ENCODE measurements at regions not wholly inside any gene's neighbourhood (a gene's known extent, or its start where the extent isn't known, plus 50 kb on each side); places are given as distances from the start of the nearest gene placed in this dataset.

DNA sequence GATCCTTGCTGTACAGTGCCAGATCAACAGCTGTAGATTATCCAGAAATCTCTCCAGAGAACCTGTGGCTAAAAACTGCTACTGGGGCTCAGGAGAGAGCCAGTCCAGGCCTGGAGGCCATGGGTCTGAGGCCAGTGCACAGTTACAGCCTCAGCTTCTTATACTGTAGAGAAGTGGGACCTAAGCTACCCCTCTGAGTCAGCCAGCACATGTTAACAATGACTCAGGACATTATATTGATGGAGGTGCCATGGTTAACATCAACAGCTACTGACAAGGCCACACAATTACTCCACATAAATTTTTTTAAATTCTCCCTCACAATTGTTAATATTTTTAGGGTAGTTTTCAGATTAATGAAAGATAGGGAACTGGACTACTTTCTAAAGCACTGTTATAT, 138.5 kb downstream of the RBM26 start:
- no peak for ATAC-seq

DNA sequence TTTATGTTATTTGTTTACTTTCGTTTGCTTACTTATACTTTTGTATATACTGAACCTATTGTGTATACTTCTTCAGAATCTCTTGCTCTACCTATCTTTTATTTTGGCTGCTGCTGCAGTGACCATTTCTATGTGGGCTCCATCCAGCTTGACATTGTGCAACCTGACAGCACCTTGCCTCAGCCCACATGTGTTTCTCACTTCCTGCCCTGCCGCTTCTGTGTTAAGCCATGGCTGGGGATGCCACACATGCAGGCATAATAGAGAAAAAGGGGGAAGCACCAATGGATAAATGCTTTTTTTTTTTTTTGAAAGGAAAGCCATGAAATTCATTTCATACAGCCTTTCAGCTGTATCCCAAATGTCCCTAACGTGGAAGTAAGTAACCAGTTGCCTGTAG, 147.6 kb downstream of the RBM26 start:
- no peak for ATAC-seq

- no peak for ATAC-seq
Measured at GRCh38 chr13:79246578-79246949, 159.5 kb downstream of the RBM26 start.

DNA sequence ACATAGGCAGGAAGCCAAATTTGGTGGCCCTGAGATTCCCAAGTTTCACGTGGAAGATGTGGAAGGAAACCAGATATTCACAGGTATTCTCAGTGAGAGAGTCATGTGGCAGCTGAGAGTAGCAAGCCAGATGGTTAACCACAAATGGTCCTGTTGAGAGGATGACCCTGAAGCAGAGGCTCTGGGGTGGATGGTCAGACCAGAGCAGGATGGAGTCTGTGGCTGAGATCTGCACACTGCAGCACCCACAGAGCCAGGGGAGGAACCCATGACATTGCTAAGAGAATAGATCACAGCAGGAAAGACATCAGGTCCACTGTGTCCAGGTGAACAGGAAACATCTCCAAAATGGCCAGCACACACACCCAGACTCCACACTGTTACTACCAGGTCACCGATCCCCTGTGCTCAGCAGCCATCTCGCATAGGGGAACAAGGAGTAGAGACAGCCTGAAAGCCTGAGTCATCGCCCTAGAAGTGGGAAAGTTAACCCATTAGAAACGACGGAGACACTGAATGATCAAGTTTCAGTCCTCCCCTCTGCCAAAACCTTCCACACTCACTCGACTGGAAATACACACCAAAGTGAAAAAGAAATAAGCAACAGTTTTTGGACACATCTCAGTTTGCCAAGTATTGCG, 160.0 kb downstream of the RBM26 start:
- ATAC-seq, result no peak

DNA sequence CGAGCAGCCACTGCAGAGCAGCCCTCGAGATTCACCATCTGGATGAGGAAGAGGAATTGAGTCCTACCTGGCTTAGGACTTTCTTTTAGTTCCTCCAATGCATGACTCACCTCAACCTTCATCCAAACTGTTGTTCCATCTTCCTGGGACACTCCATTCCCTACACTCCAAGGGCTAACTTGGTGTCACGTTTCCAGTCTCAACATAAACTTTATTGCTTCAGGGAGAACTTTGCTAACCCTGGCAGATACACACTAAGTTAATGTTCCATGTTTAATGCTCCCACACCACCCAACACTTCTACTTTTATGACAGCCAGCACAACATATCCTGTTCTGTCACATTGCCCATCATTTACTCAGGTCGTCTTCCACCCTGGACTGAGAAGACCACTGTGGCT, 164.4 kb downstream of the RBM26 start:
- no peak for ATAC-seq

GRCh38 chr13:79237981-79238380, 168.1 kb downstream of the RBM26 start:
- ATAC-seq, result no peak

DNA sequence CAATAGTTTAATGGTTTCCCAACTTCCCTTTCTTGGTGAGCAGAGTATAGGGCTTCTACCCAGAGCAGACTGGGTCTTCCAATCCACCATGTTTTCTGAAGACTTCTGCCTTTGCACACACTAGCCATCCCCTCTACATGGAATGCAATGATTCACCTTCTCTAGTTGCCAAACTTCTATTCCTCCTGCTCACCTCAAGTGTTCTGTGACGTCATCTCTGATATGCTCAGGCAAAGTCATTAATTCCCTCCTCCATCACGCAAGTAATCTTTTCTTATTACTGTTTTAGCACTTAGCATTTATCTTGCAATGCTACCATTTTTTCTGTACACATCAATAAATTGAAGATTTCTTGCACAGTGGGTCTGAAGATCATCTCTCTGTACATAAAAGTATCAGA, 174.2 kb downstream of the RBM26 start:
- no peak for ATAC-seq

DNA sequence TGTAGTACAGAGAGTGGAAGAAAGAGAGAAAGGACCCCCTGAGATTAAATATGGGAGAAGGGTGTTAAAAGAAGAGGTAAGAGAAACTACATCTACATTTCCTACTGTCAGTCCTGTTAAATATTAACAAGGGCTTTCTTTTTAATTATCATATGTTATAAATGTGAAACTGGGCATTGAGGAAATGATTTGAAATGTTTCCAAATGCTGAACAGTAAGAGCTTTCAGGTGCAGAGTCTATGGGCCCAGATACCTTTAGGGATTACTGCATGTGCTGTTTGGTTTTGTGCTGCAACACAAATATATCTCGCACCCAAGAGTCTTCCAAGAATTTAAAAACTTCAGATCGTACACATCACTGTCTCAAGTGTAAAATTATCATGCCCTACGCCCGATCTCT, 176.3 kb downstream of the RBM26 start:
- ATAC-seq, result no peak

DNA sequence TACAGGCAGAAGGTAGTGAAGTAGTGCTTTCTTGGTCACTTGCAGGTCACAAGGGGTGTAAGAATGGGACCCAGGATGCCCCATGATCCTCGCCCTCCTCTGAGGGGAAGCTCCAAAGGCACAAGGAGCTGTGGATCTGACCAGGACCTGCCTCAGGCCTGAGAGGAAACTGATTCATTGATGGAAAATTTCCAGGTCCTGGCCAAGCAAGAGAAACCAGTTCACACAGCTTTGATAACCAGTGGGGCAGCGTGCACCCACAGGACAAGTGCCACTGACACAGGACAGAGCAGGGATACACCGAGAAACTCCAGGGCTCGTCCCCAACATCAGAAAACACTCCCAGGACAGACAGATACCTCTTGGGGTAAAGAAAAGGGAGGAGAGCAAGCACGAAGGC, 177.1 kb downstream of the RBM26 start:
- ATAC-seq, result peak; percentile 66

- ATAC-seq, result no peak
Measured at GRCh38 chr13:79227418-79227817, 178.6 kb downstream of the RBM26 start.

GRCh38 chr13:79226938-79227337, 179.1 kb downstream of the RBM26 start:
- ATAC-seq, result no peak

DNA sequence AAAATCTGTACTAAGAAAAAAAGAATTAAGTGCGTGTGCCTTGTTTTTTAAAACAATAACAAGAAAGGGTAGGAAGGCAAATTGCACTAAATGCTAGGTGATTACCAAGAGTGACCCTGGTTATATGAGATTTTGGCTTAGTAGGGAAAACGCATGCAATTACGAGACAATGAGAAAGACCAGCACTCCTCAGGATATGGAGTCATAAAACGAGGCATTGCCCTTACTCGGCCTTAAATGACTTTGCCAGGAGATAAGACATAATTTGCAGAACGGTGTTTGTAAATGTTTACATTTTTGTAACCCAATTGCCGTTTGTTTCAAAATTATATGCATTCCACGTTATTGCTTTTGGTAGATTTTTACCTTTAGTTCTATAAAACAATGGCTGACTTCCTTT, 179.8 kb downstream of the RBM26 start:
- no peak for ATAC-seq

GRCh38 chr13:79225487-79226232, 180.4 kb downstream of the RBM26 start:
- no peak for ATAC-seq

DNA sequence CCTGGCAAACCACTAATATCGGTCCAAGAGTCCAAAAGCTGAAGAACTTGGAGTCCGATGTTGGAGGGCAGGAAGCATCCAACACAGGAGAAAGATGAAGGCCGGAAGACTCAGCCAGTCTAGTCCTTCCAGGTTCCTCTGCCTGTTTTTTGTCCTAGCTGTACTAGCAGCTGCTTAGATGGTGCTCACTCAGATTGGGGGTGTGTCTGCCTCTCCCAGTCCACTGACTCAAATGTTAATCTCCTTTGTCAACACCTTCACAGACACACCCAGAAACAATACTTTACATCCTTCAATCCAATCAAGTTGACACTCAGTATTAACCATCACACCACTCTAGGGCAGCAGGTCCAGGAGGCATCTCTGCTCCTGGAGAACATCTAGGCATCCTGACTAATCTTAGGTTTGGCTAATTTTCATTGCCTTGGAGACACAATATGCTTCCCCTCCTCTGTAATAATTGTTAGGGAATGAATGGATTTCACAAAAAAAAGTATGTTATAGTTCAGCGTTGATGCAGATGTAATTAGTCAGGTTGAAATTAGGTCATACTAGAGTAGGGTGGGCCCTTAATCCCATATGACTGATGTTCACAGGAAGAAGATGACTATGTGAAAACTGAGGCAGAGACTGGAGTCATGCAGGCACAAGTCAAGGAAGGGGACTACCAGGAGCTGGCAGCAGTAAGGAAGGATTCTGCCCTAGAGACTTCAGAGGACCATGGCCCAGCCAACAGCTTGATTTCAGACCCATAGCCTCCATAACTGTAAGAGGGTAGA, 183.4 kb downstream of the RBM26 start:
- peak; percentile 56 for ATAC-seq

DNA sequence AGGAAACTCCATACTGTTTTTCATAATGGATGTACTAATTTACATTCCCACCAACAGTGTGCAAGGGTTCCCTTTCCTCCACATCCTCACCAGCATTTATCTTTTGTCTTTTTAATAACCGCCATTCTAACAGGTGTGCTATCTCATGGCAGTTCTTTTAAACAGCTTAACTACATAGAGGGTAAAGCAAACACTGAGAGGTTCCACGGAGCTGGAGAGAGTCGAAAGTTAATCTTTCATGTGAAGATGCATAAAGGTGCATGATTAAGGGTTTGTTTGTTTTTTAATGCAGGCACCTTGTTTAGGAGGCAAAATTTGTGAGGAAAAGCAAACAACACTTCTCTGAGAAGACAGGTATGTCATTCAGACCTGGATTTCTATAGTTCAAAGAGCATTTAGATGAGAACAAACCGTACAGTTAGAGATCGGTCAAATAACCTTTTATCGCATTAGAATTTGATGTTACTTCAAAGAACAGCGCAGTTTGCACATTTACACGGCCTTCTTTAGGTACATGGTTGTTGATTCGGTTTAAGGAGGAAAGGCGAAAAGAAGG, 193.9 kb downstream of the RBM26 start:
- no peak for ATAC-seq

GRCh38 chr13:79211377-79211776, 194.7 kb downstream of the RBM26 start:
- no peak for ATAC-seq

GRCh38 chr13:79197933-79198332, 208.1 kb downstream of the RBM26 start:
- ATAC-seq, result no peak

GRCh38 chr13:79196843-79197242, 209.2 kb downstream of the RBM26 start:
- ATAC-seq, result no peak

DNA sequence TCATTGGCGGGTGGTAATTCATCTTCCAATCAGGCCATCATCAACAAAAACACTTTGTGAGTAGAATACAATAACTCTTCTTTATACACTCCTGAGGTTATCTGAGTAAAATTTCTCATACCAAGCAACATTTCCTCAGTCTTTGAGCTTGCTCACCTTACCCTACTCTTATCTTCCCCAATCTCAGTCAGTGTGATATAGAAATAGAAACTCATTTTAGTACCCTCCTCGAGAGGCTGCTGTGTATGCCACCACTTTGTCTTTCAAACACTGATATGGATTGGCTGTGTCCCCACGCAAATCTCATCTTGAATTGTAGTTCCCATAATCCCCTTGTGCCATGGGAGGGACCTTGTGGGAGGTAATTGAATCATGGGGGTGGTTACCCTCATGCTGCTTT, 209.7 kb downstream of the RBM26 start:
- no peak for ATAC-seq

DNA sequence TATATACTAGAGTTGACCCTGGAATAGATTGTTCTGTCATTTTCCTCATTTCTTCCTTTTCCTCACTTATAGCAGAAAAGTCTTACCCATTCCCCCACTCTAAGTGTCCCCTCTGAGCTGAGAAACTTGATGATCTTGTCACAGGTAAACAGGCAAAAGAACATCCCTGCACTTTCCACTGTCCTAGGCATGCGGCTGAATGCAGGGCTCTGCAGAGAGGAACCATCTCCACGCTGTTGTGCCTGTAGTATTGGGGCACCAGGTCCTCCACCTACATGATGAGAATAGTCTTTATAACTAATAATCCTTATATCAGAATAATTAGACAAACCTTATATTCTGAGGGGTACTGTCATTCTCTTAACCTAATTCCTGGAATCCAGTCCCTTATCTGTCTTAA, 211.3 kb downstream of the RBM26 start:
- no peak for ATAC-seq

DNA sequence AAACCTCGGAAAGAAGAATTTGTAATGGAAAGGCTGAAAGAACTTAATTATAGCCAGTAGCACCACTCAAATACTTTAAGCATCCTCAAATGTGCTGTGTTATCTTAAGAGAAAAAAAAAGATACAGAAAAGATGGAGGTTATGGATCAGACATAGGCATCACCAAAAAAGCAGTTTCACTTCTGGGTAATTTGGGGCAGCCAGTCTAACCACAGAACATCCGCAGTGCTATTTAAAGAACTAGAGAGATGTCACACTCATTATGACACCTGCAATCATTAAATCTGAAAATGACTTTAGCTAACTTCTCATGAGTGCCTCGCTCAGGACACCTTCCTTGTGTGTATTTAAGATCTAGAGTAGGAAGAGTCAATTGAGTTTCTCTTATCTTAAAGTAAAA, 211.8 kb downstream of the RBM26 start:
- no peak for ATAC-seq

DNA sequence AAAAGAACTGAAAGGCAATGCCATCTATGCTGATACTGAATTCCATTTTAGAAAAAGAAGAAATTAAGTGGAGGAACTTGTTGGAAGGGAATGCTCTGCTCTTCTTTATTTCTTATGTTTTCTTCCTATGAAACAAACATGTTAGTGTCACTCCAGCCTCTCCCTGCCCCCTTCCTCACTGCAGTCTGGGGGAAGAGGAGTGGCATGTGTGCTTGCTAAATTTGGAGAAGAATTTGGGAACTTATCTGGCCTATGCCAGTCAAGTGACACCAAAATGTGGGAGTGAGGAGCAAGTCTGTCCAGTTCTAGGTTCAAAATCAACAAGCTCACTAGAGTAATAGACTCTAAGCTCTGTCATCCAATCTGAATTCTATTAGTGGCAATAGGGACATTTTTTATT, 214.6 kb downstream of the RBM26 start:
- ATAC-seq, result no peak

DNA sequence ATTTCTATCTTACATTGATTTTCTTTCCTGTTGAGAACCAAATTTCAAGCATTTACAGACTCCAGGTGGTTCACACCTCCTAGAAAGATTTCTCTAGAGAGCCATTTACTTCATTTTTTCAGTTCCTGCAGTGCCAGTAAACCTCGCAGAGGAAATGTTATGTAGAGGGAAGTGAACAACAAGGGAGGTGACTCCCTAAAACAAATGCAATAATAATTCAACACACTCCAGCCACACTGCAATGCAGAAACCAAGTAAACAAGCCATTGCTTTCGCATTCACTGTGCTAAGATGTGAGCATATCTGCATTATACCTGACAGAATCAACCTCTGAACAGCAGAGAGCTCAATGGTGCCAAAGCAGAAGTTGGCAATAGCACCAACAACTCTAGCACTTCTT, 215.1 kb downstream of the RBM26 start:
- no peak for ATAC-seq
